Cardiac muscle cell (in vitro differentiated cells and primary cell): ENCODE measurements at regions not wholly inside any gene's neighbourhood (a gene's known extent, or its start where the extent isn't known, plus 50 kb on each side); places are given as distances from the start of the nearest gene placed in this dataset.

Source experiments
- DNase-seq, 2 donors: peaks; one replicate each; pipeline versions ENCODE4 v3.0.0 to v3.0.0-alpha.2; 2010 to 2017; ENCODE audit warnings: low read depth in 1 of 2, low spot score in 1 of 2
- H3K27ac ChIP-seq: fragments of 200-600 bp; sonication (generic); 2 replicates; pipeline ENCODE4 v1.5.1; 2016
- H3K27me3 ChIP-seq: fragments of 200-600 bp; sonication (generic); 2 replicates; pipeline ENCODE4 v1.6.0; 2016; ENCODE audit warnings: control low read depth
- H3K36me3 ChIP-seq: fragments of 200-600 bp; sonication (generic); 2 replicates; pipeline ENCODE4 v1.5.1; 2016; ENCODE audit warnings: control low read depth
- H3K4me1 ChIP-seq: fragments of 200-600 bp; sonication (generic); 2 replicates; pipeline ENCODE4 v1.8.1; 2017; ENCODE audit warnings: low read depth, mild to moderate bottlenecking, mixed run types
- H3K4me3 ChIP-seq: fragments of 200-600 bp; sonication (generic); 2 replicates; pipeline ENCODE4 v1.5.1; 2016; ENCODE audit warnings: mild to moderate bottlenecking
- H3K9me3 ChIP-seq: fragments of 200-600 bp; sonication (generic); 2 replicates; pipeline ENCODE4 v1.5.1; 2017; ENCODE audit warnings: low read depth, mild to moderate bottlenecking, control low read depth
- TF ChIP-seq, protein P1 (sequence below): IDR thresholded peaks from 2 replicates; pipeline ENCODE4 v1.5.1; 2012; ENCODE audit warnings: low read depth, mild to moderate bottlenecking, low read length

DNA sequence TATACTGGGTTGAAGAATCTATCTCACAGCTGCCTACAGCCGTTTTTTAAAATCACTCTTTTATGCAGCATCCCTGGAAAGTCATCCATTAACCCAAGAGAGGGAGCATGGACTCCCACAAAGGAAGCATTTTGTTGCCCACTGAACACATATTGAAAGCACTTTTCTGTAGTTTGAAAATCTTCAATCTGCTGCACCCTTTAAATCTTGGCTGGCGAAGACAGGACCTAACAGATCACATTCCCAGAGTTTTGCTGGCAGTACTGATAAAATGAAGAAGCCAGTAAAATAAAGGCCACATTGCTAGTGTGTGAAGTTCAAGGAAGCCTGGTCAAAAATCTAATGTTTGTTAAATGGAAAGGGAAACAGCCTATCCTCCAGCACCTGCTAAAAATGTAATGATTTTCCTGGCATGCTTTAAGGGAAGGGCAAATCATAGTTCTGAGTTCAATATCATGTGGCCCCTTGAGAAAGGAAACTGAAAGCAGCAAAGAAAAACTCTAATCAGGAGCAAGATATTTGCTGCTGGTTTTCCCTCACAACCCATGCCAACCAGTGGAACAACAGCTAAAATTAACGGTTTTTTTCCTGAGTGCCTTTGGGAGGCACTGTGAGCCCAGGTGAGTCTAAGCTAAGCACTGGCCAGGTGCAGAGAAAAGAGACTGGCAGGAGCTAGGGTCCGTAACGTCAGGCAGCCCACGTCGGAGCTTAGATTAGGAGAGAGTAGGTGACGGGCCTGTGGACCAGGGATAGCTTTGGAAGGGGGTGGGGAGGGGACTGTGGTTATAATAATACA, 97.9 kb upstream of the PALS2 start:
- Histone ChIP-seq H3K36me3 (no peaks in the 10 kb centered on the region), H3K27me3 (no peaks in the 10 kb centered on the region), H3K9me3 (no peaks in the 10 kb centered on the region), H3K4me1 (peaks cover 3% of the 10 kb centered on the region), H3K27ac (no peak overlapping the region), H3K4me3 (no peak overlapping the region)
- TF ChIP-seq, protein P1, sequence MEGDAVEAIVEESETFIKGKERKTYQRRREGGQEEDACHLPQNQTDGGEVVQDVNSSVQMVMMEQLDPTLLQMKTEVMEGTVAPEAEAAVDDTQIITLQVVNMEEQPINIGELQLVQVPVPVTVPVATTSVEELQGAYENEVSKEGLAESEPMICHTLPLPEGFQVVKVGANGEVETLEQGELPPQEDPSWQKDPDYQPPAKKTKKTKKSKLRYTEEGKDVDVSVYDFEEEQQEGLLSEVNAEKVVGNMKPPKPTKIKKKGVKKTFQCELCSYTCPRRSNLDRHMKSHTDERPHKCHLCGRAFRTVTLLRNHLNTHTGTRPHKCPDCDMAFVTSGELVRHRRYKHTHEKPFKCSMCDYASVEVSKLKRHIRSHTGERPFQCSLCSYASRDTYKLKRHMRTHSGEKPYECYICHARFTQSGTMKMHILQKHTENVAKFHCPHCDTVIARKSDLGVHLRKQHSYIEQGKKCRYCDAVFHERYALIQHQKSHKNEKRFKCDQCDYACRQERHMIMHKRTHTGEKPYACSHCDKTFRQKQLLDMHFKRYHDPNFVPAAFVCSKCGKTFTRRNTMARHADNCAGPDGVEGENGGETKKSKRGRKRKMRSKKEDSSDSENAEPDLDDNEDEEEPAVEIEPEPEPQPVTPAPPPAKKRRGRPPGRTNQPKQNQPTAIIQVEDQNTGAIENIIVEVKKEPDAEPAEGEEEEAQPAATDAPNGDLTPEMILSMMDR, result no peak
- no peak for DNase-seq

GRCh38 chr7:24476227-24476626, 97.0 kb upstream of the PALS2 start:
- Histone ChIP-seq H3K9me3 (no peaks in the 10 kb centered on the region), H3K4me1 (peaks cover 3% of the 10 kb centered on the region), H3K4me3 (no peak overlapping the region), H3K27me3 (no peaks in the 10 kb centered on the region), H3K27ac (no peak overlapping the region), H3K36me3 (no peaks in the 10 kb centered on the region)
- TF ChIP-seq, protein P1, result no peak
- DNase-seq, result no peak

GRCh38 chr7:24477398-24478136, 95.7 kb upstream of the PALS2 start:
- H3K27me3 ChIP-seq, result no peaks in the 10 kb centered on the region
- no peak overlapping the region for H3K27ac ChIP-seq
- peak; percentile 30 to 75 for DNase-seq

GRCh38 chr7:24478137-24478655, 95.1 kb upstream of the PALS2 start:
- TF ChIP-seq, protein P1, result no peak
- Histone ChIP-seq H3K36me3 (no peaks in the 10 kb centered on the region), H3K9me3 (no peaks in the 10 kb centered on the region), H3K4me3 (no peak overlapping the region), H3K27me3 (no peaks in the 10 kb centered on the region), H3K27ac (no peak overlapping the region), H3K4me1 (peaks cover 3% of the 10 kb centered on the region)
- no peak for DNase-seq

More at GRCh38 chr7:24477398-24478136, 95.7 kb upstream of the PALS2 start:
- peaks cover 3% of the 10 kb centered on the region for H3K4me1 ChIP-seq
- no peaks in the 10 kb centered on the region for H3K36me3 ChIP-seq
- TF ChIP-seq, protein P1, result no peak
- H3K9me3 ChIP-seq, result no peaks in the 10 kb centered on the region
- no peak overlapping the region for H3K4me3 ChIP-seq

DNA sequence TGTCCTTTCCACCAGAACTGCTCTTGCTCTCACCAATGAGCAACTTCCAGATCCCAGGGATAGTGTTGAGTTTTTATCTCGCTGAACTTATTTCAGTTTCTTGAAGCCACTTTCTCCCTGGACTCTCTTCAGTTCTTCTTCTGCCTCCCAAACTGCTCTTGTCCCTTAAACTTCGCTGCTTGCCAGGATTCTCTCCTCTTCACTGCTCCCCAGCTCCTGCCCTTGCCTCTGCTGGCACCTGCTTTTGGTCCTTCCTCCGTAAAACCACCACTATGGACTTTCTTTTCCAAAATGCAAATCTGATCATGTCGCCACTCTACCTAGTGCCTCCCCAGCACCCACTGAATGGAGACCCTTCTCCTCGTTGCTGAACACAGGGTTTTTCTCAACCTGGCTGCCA, 92.8 kb upstream of the PALS2 start:
- Histone ChIP-seq H3K4me3 (no peak overlapping the region), H3K4me1 (peaks cover 3% of the 10 kb centered on the region)
- TF ChIP-seq, protein P1, result no peak

More for the DNA sequence above, 92.8 kb upstream of the PALS2 start:
- Histone ChIP-seq H3K27me3 (no peaks in the 10 kb centered on the region), H3K9me3 (no peaks in the 10 kb centered on the region), H3K27ac (no peak overlapping the region), H3K36me3 (no peaks in the 10 kb centered on the region)
- no peak for DNase-seq
